ENCODE measurements at regions not wholly inside any gene's neighbourhood (a gene's known extent, or its start where the extent isn't known, plus 50 kb on each side); places are given as distances from the start of the nearest gene placed in this dataset.

- TF ChIP-seq CEBPB (IDR thresholded peaks at IDR 0.05; ENCODE audit: low read depth, low read length) (no peak), CTCF (conservative IDR thresholded peaks at IDR 0.05; ENCODE audit: low read depth, low read length) (no peak), MXI1 (IDR thresholded peaks at IDR 0.05; ENCODE audit: borderline replicate concordance, low read depth, low read length) (no peak), BHLHE40 (IDR thresholded peaks at IDR 0.05; ENCODE audit: low read depth, low read length) (no peak), RCOR1 (IDR thresholded peaks at IDR 0.05; ENCODE audit: insufficient replicate concordance, low read length) (no peak), POLR2A (IDR thresholded peaks at IDR 0.05; ENCODE audit: low read depth, low read length) (no peak), FOS (IDR thresholded peaks at IDR 0.05; ENCODE audit: low read depth, low read length) (no peak), RAD21 (IDR thresholded peaks at IDR 0.05; ENCODE audit: low read length) (no peak)
These were observed 234.7 kb upstream of the PTPRZ1 start for GRCh38 chr7:121638286-121638685.

Measured in IMR-90 (cell line).